IMR-90 (cell line): ENCODE measurements at regions not wholly inside any gene's neighbourhood (a gene's known extent, or its start where the extent isn't known, plus 50 kb on each side); places are given as distances from the start of the nearest gene placed in this dataset.

Source experiments
- ATAC-seq: fragments of 200-7000 bp; cut with Tn5 transposase; 2 replicates; pipeline ENCODE4 v1.9.1; 2020; ENCODE audit warnings: low read depth, mild to moderate bottlenecking, moderate library complexity
- BruUV-seq: library from RNA; stranded (reverse); fragments of 400-500 nt; replicated peaks from 2 replicates; lab custom pipeline; 2021; lab: Mats Ljungman, UMichigan
- CTCF ChIA-PET: fragments of 300-600 bp; formaldehyde crosslinking; extraction: SDS; loops from one replicate; lab custom pipeline; 2021; ENCODE audit warnings: antibody characterized with exemption; lab: Yijun Ruan, JAX
- POLR2A ChIA-PET: fragments of 300-600 bp; sonication (Branson Sonifier 250); formaldehyde crosslinking; loops from one replicate; lab custom pipeline; 2022; ENCODE audit warnings: antibody characterized with exemption; ENCODE audit not compliant: unreplicated experiment; lab: Charles Lee
- DNase-seq: peaks from one replicate; pipeline ENCODE4 v3.0.0; 2013
- H2AFZ ChIP-seq: replicated peaks from 2 replicates; pipeline ENCODE3; 2013; ENCODE audit warnings: low read length, mild to moderate bottlenecking; ENCODE audit not compliant: poor library complexity
- H2AK5ac ChIP-seq: 2 replicates; pipeline ENCODE4 v1.6.1; 2013; ENCODE audit warnings: low read depth, low read length, inconsistent platforms
- H2AK9ac ChIP-seq: replicated peaks from 2 replicates; pipeline ENCODE3; 2013; ENCODE audit warnings: mild to moderate bottlenecking, low read depth, low read length, moderate library complexity; ENCODE audit not compliant: poor library complexity
- H2BK120ac ChIP-seq: 2 replicates; pipeline ENCODE4 v1.6.1; 2013; ENCODE audit warnings: low read depth, low read length, inconsistent platforms
- H2BK15ac ChIP-seq: 3 replicates; pipeline ENCODE4 v1.6.1; 2013; ENCODE audit warnings: low read depth, low read length, inconsistent platforms
- H2BK20ac ChIP-seq: 2 replicates; pipeline ENCODE4 v1.6.1; 2013; ENCODE audit warnings: low read depth, mild to moderate bottlenecking, inconsistent platforms, low read length, moderate library complexity
- H2BK5ac ChIP-seq: 2 replicates; pipeline ENCODE4 v1.6.1; 2013; ENCODE audit warnings: mild to moderate bottlenecking, low read depth, low read length, inconsistent platforms; ENCODE audit not compliant: poor library complexity, severe bottlenecking
- H3K14ac ChIP-seq: replicated peaks from 2 replicates; pipeline ENCODE4 v1.6.1; 2013; ENCODE audit warnings: low read depth, low read length, inconsistent platforms
- H3K18ac ChIP-seq: 2 replicates; pipeline ENCODE4 v1.6.1; 2013; ENCODE audit warnings: low read depth, low read length, control low read depth
- H3K23ac ChIP-seq: 2 replicates; pipeline ENCODE4 v1.6.1; 2013; ENCODE audit warnings: low read depth, low read length, inconsistent platforms
- H3K27ac ChIP-seq: 2 replicates; pipeline ENCODE4 v1.5.1; 2013; ENCODE audit warnings: mild to moderate bottlenecking, control low read depth, low read length; ENCODE audit not compliant: insufficient read depth
- H3K27me3 ChIP-seq: 2 replicates; pipeline ENCODE4 v1.6.1; 2013; ENCODE audit warnings: low read length; ENCODE audit not compliant: control insufficient read depth, insufficient read depth
- H3K36me3 ChIP-seq: 2 replicates; pipeline ENCODE4 v1.6.1; 2013; ENCODE audit warnings: low read length, mixed read lengths; ENCODE audit not compliant: control insufficient read depth, insufficient read depth
- H3K4ac ChIP-seq: 2 replicates; pipeline ENCODE4 v1.6.1; 2013; ENCODE audit warnings: low read depth, low read length, inconsistent platforms
- H3K4me1 ChIP-seq: 2 replicates; pipeline ENCODE4 v1.6.1; 2013; ENCODE audit warnings: low read length, mixed read lengths; ENCODE audit not compliant: control insufficient read depth, insufficient read depth
- H3K4me2 ChIP-seq: 2 replicates; pipeline ENCODE4 v1.6.1; 2013; ENCODE audit warnings: low read depth, mild to moderate bottlenecking, control low read depth, low read length, moderate library complexity
- H3K4me3 ChIP-seq: 2 replicates; pipeline ENCODE4 v1.5.1; 2013; ENCODE audit warnings: low read depth, mild to moderate bottlenecking, control low read depth, low read length, moderate library complexity; ENCODE audit not compliant: insufficient read depth
- H3K56ac ChIP-seq: 2 replicates; pipeline ENCODE4 v1.6.1; 2013; ENCODE audit warnings: low read length, inconsistent platforms; ENCODE audit not compliant: insufficient read depth; ENCODE audit errors: extremely low read depth
- H3K79me1 ChIP-seq, 2 experiments: 2 replicates each; pipeline ENCODE4 v1.6.1; 2013; ENCODE audit warnings: low read length in 2 of 2, inconsistent platforms in 1 of 2, low read depth in 1 of 2
- H3K9ac ChIP-seq: 2 replicates; pipeline ENCODE4 v1.6.1; 2013; ENCODE audit warnings: low read depth, low read length, control low read depth
- H3K9me1 ChIP-seq: 2 replicates; pipeline ENCODE4 v1.6.1; 2013; ENCODE audit warnings: low read length, inconsistent platforms; ENCODE audit not compliant: insufficient read depth
- H3K9me3 ChIP-seq: 2 replicates; pipeline ENCODE4 v1.6.1; 2013; ENCODE audit warnings: low read length; ENCODE audit not compliant: control insufficient read depth, insufficient read depth
- H4K20me1 ChIP-seq: 2 replicates; pipeline ENCODE4 v1.6.1; 2013; ENCODE audit warnings: low read length, inconsistent platforms; ENCODE audit not compliant: insufficient read depth
- H4K5ac ChIP-seq: 2 replicates; pipeline ENCODE4 v1.6.1; 2013; ENCODE audit warnings: mild to moderate bottlenecking, low read depth, low read length, control low read depth
- H4K8ac ChIP-seq, 2 experiments: 2 replicates each; pipeline ENCODE4 v1.6.1; 2013; ENCODE audit warnings: low read depth in 2 of 2, low read length in 2 of 2, control low read depth in 1 of 2, inconsistent platforms in 1 of 2
- H4K91ac ChIP-seq: 2 replicates; pipeline ENCODE4 v1.6.1; 2013; ENCODE audit warnings: low read depth, low read length, inconsistent platforms; ENCODE audit not compliant: insufficient read depth
- RAD21 ChIP-seq: IDR thresholded peaks from 2 replicates; pipeline ENCODE4 v1.6.1; 2012; ENCODE audit warnings: low read length, improper control_type of control experiment
- USF2 ChIP-seq: fragments of 150-350 bp; IDR thresholded peaks from 2 replicates; pipeline ENCODE4 v1.6.1; 2017; ENCODE audit warnings: mild to moderate bottlenecking, antibody characterized with exemption, low read length, low read depth
- WGBS, 2 experiments: methylation state at CpG; one replicate each; pipeline versions ENCODE4 v1.1.5 to v1.1.7; 2013; ENCODE audit warnings: missing lambda C conversion rate in 2 of 2; ENCODE audit not compliant: insufficient read length in 1 of 2; ENCODE audit errors: extremely low coverage in 2 of 2; 5-methylcytosine and 5-hydroxymethylcytosine counted together
- dilution Hi-C: fragments of 300-500 bp; cut with HindIII; formaldehyde crosslinking; loops from one replicate; pipeline ENCODE4 v1.14.3; 2018; ENCODE audit warnings: low sequenced_read_pairs; ENCODE audit not compliant: unreplicated experiment
- in situ Hi-C: fragments of 300-500 bp; cut with MboI; formaldehyde crosslinking; loops from 3 replicates; pipeline ENCODE4 v1.14.3; 2019; ENCODE audit warnings: low sequenced_read_pairs, inconsistent platforms, mixed read lengths
- intact Hi-C: fragments of 100-400 bp; cut with micrococcal nuclease; formaldehyde crosslinking; loops from 2 replicates; pipeline ENCODE4 v1.10.0; 2022

- Histone ChIP-seq H3K9me3 (peaks cover 22% of the 10 kb centered on the region), H4K5ac (no peak overlapping the region), H2BK5ac (no peak overlapping the region), H3K27me3 (no peaks in the 10 kb centered on the region), H2BK20ac (no peak overlapping the region), H3K4ac (no peak overlapping the region), H3K9me1 (no peaks in the 10 kb centered on the region), H3K79me1 (no peaks in the 10 kb centered on the region), H4K91ac (no peak overlapping the region), H3K18ac (no peak overlapping the region), H3K9ac (no peak overlapping the region), H2AK5ac (no peak overlapping the region), H4K8ac (no peak overlapping the region), H2AFZ (no peak overlapping the region), H3K4me1 (no peaks in the 10 kb centered on the region), H3K36me3 (no peaks in the 10 kb centered on the region), H3K56ac (no peak overlapping the region), H3K14ac (no peak overlapping the region), H3K27ac (no peak overlapping the region), H3K4me3 (no peak overlapping the region), H2BK120ac (no peak overlapping the region), H3K4me2 (no peak overlapping the region), H4K20me1 (no peaks in the 10 kb centered on the region), H3K23ac (no peak overlapping the region), H2BK15ac (no peak overlapping the region), H2AK9ac (no peak overlapping the region)
- ChIA-PET CTCF (no interaction called here), POLR2A (no interaction called here)
- in situ Hi-C loops, result no loop called here
- WGBS, 2 experiments, result 85% methylated on average over 4 of the region's 22 CpGs; no CpG with 5 or more reads in 1 of the 2 experiments
- dilution Hi-C loops, result no loop called here
- ATAC-seq (no peak), DNase-seq (no peak)
- TF ChIP-seq USF2, result no peak
- no peak for TF ChIP-seq RAD21
- intact Hi-C loops, result no loop called here
- BruUV-seq, result no TSS peak
These were observed 506.0 kb upstream of the TMEM132C start for GRCh38 chr12:127760996-127761395.
